ENCODE measurements at regions not wholly inside any gene's neighbourhood (a gene's known extent, or its start where the extent isn't known, plus 50 kb on each side); places are given as distances from the start of the nearest gene placed in this dataset.

GRCh38 chr2:60301726-60302125 is 251.7 kb downstream of the BCL11A start:
- TF ChIP-seq GTF2F1 (IDR thresholded peaks at IDR 0.05; ENCODE audit: borderline replicate concordance, low read depth, low read length) (no peak), SIN3A (conservative IDR thresholded peaks at IDR 0.05 in 1 of 2, IDR thresholded peaks at IDR 0.05 in 1 of 2; ENCODE audit: low read depth in 1 of 2, low read length in 2 of 2) (no peak), MAFK (IDR thresholded peaks at IDR 0.05; ENCODE audit: low read depth, low read length) (no peak)
